GM12878 (cell line): ENCODE measurements at regions not wholly inside any gene's neighbourhood (a gene's known extent, or its start where the extent isn't known, plus 50 kb on each side); places are given as distances from the start of the nearest gene placed in this dataset.

ENCODE experiments used
- CBX3 ChIP-seq: fragments of 200-600 bp; sonication (generic); IDR thresholded peaks from 2 replicates; pipeline ENCODE4 v1.6.1; 2016; ENCODE audit warnings: low read depth, borderline replicate concordance
- CREB1 ChIP-seq: IDR thresholded peaks from 2 replicates; pipeline ENCODE4 v1.6.1; 2012; ENCODE audit warnings: low read depth, mild to moderate bottlenecking, inconsistent platforms
- EP300 ChIP-seq, 2 experiments: fragments of 150-350 bp in 1 of 2; IDR thresholded peaks; 2 replicates each; pipeline ENCODE4 v1.6.1; 2011 to 2012; ENCODE audit warnings: low read depth in 2 of 2, low read length in 2 of 2, borderline replicate concordance in 1 of 2, improper control_type of control experiment in 1 of 2, inconsistent platforms in 1 of 2; ENCODE audit not compliant: control insufficient read depth in 1 of 2
- JUND ChIP-seq: IDR thresholded peaks from 2 replicates; pipeline ENCODE4 v1.6.1; 2012; ENCODE audit warnings: low read depth, mild to moderate bottlenecking, low read length, improper control_type of control experiment, moderate library complexity
- KDM1A ChIP-seq: fragments of 200-600 bp; sonication (generic); IDR thresholded peaks from 2 replicates; pipeline ENCODE4 v1.6.1; 2016; ENCODE audit warnings: borderline replicate concordance
- POLR2AphosphoS2 ChIP-seq: IDR thresholded peaks from 2 replicates; pipeline ENCODE4 v1.6.1; 2011; ENCODE audit warnings: low read depth, mild to moderate bottlenecking, low read length, improper control_type of control experiment, moderate library complexity
- SMC3 ChIP-seq: IDR thresholded peaks from 2 replicates; pipeline ENCODE4 v1.6.1; 2011; ENCODE audit warnings: low read length, improper control_type of control experiment, borderline replicate concordance
- TF ChIP-seq, protein P1 (sequence below), 3 experiments: IDR thresholded peaks in 2 of 3; conservative IDR thresholded peaks in 1 of 3; 2 replicates each; pipeline ENCODE4 v1.5.1; 2011; ENCODE audit warnings: low read depth in 3 of 3, low read length in 3 of 3, mild to moderate bottlenecking in 3 of 3, control low read depth in 2 of 3, moderate library complexity in 2 of 3, inconsistent platforms in 1 of 3, mixed read lengths in 1 of 3; ENCODE audit not compliant: control insufficient read depth in 2 of 3, insufficient read depth in 1 of 3; ENCODE audit errors: extremely low read depth in 1 of 3
- TF ChIP-seq, protein P2 (sequence below): IDR thresholded peaks from 2 replicates; pipeline ENCODE4 v1.6.1; 2011; ENCODE audit warnings: mild to moderate bottlenecking, low read depth, low read length, moderate library complexity; ENCODE audit not compliant: insufficient replicate concordance

DNA sequence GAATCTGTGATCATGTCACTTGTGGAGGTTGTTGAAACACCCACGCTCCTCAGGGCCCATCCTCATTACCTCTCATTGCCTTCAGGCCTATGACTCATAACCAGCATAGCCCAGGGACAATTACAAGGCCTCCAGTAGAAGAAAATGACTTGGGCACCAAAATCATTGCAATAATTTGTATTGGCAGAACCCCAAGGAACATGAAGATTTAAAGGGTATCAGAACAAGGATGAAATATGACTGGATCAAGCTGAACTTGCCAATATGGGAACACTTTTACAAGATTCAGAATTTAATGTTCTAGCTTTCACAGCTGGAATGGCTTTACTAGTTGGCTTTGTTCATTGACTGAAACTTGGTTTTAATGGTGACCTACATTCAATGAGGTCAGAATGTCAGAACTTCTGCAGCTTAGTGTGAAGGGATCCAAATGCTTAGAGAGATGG, 156.4 kb downstream of the COPS8 start:
- TF ChIP-seq EP300 (IDR thresholded peaks at IDR 0.05; ENCODE audit: borderline replicate concordance in 1 of 2, control insufficient read depth in 1 of 2, low read depth in 2 of 2, low read length in 2 of 2), result no peak
- TF ChIP-seq, protein P1, sequence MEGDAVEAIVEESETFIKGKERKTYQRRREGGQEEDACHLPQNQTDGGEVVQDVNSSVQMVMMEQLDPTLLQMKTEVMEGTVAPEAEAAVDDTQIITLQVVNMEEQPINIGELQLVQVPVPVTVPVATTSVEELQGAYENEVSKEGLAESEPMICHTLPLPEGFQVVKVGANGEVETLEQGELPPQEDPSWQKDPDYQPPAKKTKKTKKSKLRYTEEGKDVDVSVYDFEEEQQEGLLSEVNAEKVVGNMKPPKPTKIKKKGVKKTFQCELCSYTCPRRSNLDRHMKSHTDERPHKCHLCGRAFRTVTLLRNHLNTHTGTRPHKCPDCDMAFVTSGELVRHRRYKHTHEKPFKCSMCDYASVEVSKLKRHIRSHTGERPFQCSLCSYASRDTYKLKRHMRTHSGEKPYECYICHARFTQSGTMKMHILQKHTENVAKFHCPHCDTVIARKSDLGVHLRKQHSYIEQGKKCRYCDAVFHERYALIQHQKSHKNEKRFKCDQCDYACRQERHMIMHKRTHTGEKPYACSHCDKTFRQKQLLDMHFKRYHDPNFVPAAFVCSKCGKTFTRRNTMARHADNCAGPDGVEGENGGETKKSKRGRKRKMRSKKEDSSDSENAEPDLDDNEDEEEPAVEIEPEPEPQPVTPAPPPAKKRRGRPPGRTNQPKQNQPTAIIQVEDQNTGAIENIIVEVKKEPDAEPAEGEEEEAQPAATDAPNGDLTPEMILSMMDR (IDR thresholded peaks at IDR 0.05 in 2 of 3, conservative IDR thresholded peaks at IDR 0.05 in 1 of 3; ENCODE audit: control insufficient read depth in 2 of 3, extremely low read depth in 1 of 3, insufficient read depth in 1 of 3, low read depth in 3 of 3, low read length in 3 of 3), result no peak
- no peak for TF ChIP-seq KDM1A
- no peak for TF ChIP-seq POLR2AphosphoS2
- no peak for TF ChIP-seq CREB1
- TF ChIP-seq SMC3, result no peak
- no peak for TF ChIP-seq CBX3
- TF ChIP-seq, protein P2, sequence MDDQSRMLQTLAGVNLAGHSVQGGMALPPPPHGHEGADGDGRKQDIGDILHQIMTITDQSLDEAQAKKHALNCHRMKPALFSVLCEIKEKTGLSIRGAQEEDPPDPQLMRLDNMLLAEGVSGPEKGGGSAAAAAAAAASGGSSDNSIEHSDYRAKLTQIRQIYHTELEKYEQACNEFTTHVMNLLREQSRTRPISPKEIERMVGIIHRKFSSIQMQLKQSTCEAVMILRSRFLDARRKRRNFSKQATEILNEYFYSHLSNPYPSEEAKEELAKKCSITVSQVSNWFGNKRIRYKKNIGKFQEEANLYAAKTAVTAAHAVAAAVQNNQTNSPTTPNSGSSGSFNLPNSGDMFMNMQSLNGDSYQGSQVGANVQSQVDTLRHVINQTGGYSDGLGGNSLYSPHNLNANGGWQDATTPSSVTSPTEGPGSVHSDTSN, result no peak
- TF ChIP-seq JUND, result no peak
